ENCODE measurements at regions not wholly inside any gene's neighbourhood (a gene's known extent, or its start where the extent isn't known, plus 50 kb on each side); places are given as distances from the start of the nearest gene placed in this dataset.
A peak's percentile ranks its signal among the peaks of the same experiment; 100 is the strongest.

DNA sequence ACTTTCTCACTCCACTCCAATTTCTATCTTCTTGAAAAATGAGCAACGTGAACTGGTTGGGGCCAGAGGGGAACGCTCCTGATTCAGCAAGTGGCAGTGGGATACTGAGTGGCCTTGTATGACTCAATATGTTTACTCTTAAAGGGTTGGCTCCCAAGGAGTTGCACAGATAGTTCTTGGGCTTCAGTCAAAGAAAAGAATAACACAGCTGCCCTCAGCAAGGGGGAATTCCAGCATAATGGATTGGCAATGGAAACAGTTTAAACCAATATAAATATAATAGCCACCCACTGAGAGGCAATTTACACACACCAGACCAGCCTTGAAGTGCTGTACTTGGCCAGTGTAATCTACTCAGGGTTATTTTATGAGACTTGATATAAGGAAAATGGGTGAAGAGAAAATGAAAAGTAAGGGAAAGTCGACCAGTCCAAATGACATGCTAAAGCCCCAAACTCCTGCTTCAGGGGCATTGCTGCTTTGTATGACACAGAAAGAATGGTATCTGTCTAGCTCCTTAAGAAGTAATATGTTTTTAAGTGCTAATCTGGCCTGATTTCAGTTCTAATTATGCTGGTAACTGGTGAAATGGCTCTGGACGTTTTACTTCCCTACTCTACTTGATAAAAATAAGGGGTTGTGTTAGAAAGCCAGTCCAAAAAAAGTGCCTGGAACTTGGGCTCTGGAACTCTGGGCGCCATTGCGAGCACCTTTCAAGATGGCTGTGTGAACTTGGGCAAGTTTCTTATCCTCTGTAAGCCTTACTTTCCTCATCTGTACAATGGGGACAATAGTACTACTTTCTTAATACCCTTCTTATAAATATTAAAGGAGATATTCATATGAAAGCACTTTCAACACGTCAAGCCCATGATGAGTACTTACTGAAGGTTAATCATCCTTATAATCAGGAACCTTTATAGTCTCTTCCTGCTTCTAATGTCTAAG, 712.9 kb upstream of the MAP3K7 start:
- DNase-seq: peak; percentile 47 to 53

DNA sequence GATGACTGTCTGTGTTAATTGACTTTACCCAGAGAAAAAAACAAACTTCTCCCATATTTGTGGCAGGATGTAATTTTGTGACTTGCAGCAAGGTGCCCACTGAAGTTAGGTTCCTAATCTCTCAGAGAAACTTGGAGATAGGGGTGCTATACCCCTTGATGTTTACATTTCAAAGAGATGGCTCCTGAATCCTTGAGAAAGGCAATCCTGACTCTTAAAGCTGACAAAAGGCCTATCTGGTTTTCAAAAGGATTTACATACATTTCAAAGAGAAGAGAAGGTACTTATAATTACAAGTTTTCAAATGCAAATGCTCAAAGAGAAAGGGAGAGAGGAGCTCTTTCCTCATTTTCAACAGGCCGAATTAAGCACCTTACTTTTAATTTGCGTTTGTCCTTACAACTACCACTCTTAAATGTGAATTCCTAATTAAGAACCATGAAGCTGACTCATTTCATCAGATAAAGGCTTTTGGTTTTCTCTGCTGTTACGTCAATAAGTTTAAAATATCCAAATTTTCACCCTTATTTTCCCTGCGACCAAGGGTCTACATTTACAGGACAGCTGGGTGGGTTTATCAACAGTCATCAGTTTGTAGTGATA, 711.8 kb upstream of the MAP3K7 start:
- DNase-seq: no peak

DNA sequence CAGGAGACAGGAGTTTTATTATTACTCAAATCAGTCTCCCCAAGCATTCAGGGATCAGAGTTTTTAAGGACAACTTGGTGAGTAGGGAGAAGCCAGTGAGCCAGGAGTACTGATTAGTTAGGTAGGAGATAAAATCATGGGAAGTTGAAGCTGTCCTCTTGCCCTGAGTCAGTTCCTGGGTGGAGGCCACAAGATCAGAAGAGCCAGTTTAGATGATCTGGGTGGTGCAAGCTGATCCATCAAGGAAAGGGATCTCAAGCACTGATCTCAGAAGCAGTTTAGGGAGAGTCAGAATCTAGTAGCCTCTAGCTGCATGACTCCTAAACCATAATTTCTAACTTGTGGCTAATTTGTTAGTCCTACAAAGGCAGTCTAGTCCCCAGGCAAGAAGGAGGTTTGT, 706.5 kb upstream of the MAP3K7 start:
- DNase-seq: no peak

DNA sequence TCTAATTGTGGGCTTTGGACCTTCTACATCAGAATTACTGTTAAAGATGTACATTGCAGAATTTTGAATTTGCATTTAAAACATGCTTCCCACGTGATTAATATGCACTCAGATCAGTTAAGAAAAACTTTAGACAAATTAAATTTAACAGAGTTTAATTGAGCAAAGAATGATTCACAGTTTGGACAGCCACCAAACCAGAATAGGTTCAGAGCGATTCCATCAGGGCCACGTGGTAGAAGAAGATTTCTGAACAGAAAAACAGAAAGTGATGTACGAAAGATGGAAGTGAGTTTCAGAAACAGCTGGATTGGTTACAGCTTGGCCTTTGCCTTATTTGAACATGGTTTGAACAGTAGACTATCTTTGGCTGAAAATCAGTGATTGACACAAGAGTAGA, 704.2 kb upstream of the MAP3K7 start:
- DNase-seq: no peak

DNA sequence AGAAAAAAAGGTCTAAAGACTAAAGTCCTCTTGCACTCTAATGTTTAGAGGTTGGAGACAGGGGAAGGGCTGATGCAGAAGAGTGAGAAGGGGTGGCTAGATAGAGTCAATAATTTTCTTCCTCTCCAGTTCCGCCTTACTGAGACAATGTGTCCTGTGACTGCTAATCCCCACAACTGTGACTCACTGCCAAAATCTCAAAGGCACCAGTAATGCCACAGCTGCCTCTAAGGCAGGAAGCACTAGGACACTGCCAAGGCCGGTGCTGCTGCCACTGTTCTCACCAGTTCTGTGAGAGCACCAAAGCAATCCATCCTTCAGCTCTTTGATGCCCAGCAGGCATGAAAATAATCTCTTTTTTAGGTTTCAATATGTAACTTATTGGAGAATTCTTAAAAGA, 701.9 kb upstream of the MAP3K7 start:
- no peak for DNase-seq

DNA sequence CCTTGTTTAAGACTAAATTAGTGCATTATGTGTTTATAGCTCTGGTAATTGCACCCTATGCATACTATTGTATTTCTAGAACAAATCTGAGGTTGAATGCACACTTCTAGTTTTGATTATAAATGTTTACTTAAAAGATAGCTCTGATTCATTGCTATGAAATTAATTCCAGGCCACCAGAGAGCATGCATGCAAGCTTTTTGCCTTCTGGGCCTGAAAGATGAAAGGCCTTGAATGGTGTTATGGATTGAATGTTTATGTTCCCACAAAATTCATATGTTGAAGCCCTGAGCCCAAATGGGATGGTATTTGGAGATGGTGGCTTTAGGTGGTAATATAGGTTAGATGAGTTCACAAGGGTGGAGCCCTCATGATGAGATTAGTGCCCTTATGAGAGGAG, 695.0 kb upstream of the MAP3K7 start:
- no peak for DNase-seq

DNA sequence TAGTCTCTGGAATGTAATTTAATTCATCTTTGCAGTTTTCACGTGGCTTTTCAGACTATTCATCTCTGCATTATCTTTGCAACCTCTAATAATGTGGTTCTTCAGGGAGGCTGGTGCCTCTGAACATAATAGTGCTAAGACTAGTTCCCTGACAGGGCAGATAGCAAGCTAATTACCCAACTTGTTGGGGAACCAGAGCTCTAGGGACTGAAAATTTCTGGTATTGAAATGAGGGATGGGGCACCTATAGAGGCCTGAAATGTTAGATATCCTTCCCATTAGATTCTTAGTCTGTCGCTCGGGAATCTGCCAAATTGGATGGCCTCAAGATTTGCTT, 693.6 kb upstream of the MAP3K7 start:
- DNase-seq: no peak

DNA sequence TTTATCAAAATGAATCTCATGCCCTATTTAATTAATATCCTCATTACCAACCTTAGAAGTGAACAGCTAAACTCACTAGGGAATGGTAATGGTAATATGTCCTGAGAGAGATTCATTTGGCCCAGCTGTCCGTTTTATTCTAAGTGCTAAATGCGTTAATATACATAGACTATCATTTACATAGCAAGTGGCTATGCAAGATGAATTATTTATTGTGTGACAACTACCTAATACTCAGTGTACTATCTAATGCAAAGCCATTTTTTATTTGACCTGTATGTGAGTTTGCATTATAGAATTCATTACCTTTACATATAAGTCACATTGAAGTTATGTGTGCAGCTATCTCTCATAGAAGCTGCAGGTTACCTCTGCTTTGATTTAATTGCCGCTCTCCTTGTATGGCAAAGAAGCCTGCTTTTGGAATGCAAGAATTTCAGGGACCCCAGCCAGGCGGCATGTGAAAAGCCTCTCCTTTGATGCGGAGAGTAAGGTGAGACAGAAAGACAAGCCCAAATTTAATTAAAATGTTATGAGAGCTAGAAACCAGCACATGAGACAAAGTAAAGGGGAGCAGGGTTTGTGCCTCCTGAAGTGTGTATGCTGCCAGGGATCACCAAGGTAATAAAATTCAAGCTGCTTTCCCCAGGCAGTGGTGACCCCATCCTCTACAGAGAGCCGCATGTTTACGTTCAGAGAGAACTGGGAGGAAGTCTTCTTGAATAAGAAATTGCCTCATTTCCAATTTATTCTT, 693.0 kb upstream of the MAP3K7 start:
- no peak for DNase-seq

DNA sequence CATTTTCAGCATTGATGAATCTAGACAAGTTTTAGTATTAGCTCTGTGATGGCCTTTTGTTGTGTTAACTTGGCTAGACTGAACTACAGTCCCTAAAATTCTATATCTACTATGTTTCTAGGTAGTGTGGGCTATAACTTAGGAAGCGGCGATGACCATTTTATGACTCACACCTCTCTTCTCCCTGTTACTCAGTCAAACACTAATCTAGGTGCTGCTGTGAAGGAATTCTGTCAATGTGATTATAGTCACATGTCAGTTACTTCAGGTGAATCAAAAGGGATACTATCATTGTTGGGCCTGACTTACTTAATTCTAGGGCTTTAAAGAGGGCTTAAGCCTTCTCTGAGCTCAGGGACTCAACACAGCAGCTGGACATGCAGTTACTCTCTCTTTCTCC, 691.5 kb upstream of the MAP3K7 start:
- no peak for DNase-seq

DNA sequence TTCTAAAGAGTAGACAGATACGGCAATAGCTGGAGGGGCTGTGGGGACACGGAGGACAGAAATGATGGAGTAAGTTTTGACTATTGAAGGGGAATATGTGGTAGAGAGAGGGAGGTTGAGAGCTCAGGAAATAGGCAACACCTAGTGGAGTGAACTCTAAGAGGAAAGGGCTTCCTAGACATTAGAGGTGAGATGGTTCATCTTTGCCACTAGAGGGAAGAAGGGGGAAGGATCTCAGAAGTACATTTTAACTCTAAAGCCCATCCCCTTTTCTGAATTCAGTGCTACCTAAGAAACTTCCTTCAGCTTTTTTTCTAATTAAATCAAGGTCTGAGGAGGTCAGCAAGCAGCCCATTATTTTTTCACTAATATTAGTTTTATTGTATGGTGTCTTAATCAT, 689.4 kb upstream of the MAP3K7 start:
- no peak for DNase-seq

DNA sequence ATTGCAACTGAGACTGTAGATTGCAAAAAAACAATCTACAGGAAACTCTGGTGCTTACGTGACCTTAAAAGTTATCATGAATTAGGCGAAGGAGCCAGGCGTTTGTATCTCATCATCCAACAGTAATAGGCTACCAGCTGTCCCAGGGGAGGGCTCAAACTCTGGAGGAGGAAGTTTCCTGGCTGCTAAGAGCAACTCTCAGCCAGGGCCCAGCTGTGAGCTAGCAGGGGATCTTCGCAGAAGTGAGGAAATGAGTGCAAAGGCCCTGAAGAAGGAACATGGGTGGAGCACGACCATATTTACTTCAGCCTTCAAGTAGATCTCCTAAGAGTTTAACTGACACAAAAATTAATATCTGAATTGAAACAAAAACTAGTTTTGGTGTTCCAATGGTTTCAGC, 686.9 kb upstream of the MAP3K7 start:
- peak in 1 of 2 donors; percentile 13 for DNase-seq

DNA sequence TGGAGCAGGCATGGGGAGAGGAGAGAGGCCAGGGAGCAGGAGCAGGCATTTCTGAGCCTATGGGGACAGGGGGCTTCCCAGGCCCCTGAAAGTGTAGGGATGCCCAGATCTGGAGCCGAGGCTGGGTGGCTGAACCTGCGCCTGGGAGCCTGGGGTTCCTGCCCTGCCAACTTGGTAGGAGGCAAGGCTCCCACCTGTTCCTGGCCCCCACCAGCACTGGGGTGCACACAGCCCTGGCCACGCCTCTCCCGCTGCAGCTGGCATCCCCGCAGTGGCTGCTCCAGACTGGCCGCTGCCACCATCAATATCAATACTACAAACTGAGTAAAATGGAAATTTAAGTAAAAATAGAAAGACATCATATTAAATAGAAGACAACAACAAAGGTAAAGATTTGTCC, 684.9 kb upstream of the MAP3K7 start:
- DNase-seq: no peak

DNA sequence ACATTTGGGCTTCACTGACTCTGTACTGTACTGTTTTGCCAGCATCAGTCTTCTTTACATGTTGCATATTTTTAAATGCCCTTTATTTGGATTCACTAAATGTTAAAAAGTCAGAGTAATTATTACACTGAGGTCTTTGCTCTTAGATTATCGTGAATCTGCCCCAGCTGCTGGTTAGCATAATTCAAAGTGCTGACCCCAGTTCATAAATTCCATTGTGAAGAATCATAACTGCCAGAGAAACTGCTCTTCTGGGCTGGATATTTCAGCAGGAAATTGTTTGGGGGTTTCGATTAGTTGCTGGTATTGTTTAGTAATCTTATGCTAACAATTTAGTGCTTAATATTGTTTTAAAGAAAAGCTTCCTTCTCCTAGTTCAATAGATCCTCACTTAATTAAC, 682.1 kb upstream of the MAP3K7 start:
- DNase-seq: no peak

DNA sequence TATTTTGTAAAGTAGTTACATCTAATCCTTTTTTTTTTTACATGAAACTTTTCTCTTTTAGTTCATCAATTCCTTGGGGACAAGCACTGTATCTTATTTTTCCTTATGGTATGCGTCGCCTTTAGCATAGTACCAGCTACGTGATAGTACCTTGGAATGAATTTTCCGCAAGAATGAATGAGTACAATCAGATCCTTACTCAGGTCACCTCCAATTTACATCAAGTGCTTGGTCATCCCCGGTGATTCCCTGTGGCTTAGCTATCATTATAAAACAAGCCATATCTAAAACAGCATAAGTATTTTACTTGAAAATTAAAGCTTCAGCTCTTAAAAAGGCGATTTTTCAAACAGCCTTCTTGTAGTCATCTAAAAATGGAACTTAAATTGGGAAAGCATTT, 680.4 kb upstream of the MAP3K7 start:
- DNase-seq: no peak

DNA sequence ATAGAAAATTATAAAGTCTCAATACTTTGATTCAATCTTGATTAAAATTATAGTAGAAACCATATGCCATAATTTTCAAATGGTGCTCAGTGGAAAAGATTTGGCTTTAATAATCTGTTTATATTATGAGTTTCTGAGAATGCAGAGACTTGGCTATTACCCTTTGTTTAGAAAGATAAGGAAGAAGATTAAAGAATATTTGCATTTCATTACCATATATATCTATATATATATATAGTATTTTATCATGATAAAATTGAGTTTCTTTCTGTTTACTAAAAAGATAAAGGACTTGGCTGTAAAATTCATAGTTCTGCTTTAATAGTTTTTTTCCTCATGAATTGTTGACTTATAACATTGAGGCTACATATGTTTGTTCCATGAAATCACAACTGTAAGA, 679.3 kb upstream of the MAP3K7 start:
- DNase-seq: peak; percentile 18 to 27

DNA sequence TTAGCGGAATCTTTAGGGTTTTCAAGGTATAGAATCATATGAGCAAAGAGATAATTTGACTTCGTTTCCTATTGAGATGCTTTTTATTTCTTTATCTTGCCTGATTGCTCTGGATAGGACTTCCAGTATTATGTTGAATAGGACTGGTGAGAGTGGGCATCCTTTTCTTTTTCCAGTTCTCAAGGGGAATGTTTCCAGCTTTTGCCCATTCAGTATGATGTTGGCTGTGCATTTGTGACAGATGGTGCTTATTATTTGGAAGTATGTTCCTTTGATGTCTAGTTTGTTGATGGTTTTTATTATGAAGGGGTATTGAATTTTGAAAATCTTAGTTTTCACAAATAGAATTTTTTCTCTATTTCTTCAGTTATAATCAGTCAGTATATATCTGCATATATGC, 656.6 kb upstream of the MAP3K7 start:
- DNase-seq: no peak

DNA sequence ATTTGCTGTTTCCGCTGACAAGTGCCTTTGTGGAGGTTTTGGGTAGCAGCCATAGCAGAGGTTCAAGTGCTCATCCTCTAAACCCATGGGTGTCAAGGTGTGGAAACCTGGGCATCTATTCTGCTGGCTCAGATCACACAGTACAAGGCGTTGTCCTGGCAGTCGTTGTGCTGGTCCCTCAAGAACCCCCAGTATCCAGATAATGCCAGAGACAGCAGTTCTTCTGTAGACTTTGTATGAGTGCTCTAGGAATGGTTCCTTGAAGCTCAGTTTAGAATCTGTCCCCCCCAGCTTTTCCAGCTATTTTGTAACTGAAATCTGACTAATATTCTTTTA, 655.7 kb upstream of the MAP3K7 start:
- DNase-seq: no peak

DNA sequence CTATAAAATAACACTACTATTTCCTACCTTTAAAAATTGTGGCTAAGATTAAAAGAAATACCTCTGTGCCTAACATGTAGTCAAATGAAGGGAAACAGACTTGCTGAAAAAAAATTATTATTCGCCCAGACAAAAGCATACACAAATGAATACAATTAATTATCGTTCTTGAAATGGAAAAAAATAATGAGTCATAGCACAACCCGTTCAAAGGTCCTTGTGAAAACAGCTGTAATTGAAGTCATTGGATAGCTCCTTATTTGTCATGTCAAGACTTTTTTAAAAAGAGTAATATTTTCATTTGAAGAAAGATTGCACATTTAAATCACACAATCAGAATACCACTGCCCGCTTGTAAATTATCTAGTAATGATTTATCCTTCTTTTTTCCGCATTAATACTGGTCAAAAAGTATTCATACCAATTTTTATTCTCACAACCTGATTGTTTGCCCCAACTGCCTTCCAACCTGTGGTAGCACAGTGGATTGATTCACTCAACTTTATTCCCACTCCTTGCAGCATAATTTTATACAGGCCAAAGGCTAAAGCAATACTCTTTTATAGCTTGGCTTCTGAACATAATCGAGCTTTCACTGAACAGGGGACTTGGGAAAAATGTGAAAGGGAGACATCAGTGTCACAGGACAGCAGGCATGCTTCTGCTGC, 655.2 kb upstream of the MAP3K7 start:
- DNase-seq: no peak

DNA sequence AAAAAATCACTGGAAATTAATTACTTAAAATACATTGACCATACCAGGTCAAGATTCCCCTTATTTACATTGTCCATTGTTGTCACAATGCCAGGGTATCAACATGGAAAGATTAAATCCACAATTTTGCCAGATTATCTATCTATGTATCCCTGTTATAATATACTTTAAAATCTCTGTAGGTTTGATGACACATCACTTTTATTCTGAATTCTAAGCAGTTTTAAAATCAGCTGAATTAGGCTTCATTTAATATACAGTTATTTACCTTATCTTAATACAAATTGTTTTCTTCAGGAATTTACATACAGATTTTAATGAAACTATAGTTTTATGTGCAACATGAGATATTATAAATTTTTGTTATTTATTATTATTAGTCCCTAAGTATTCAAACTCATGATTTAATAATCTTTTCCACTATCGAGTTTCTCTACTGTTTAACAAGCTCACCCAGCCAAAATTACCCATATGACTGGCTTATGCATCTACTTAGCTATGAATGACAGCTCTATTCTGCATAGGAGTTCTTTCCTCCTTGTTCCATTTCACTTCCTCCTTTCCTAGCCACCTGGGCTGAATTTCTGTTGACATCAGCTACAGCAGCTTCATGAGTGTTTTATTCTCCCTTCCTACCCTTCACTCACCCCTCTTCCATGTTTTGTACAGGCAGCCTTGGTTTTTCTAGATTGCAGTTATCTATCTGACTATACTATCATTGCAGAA, 654.2 kb upstream of the MAP3K7 start:
- no peak for DNase-seq

DNA sequence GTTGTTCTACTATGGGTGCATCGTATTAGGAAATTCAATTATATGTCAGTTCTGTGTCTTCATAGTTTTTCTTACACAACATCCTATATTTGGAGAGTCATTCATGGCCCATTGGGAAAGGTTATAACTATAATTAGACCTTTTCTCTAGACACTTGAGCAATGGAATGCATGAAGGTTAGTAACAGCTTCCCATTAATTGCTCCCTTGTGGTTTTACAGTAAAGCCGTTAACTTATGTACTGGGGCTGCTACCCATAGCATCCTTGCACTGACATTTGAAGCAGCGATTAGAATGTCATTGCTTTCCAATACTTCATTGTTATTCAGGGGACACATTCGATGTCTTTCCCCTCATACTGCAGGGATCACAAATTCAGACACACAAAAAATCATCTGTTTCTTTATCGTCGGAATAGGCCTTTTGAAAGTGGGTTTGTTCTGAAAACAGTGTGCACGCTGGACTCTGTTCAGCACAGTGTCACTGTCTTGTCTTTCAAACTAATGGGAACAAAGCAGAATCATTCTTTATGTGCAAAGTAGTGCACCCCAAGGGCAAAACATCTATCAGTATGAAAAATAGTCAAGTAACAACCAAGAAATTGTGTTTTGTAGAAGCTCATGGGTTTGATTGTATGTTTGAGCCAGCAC, 634.3 kb upstream of the MAP3K7 start:
- DNase-seq: no peak

DNA sequence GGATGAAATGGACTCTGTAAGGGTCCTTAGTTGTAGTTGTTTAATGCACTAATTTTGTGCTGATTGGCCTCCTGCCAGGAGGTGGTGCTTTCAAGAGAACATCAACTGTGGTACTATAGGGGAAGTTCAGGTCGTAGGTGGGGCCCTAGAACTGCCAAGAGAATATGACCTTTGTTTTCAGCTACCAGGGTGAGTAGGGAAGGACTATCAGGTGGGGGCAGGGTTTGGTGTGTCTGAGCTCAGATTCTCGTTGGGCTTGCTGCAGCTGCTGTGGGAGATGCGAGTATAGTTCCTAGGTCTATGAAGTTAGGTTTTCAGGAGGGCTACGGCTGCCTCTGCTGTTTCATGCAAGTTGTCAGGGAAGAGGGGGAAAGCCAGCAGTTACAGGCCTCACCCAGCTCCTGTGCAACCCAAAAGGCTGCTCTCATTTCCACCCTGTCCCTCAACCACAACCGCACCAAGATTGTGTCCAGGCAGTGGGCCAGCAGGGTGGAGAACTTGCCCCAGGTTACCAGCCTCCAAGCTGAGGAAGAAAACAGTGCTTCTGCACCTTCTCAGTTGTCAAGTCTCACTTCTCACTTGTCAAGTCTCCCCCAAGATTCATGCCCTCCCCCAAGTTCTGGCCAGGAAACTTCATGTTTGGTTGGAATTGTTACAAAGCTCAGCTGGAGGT, 626.5 kb upstream of the MAP3K7 start:
- no peak for DNase-seq

Measured in right lung (tissue), 2 donors.